ENCODE measurements at regions not wholly inside any gene's neighbourhood (a gene's known extent, or its start where the extent isn't known, plus 50 kb on each side); places are given as distances from the start of the nearest gene placed in this dataset.

GRCh38 chr6:168228676-168229367 is 90.8 kb downstream of the DACT2 start:
- TF ChIP-seq EP300 (IDR thresholded peaks at IDR 0.05; ENCODE audit: borderline replicate concordance) (no peak), MAX (IDR thresholded peaks at IDR 0.05) (no peak), YY1 (IDR thresholded peaks at IDR 0.05; ENCODE audit: low read depth) (no peak), USF1 (IDR thresholded peaks at IDR 0.05) (no peak), REST (IDR thresholded peaks at IDR 0.05; ENCODE audit: low read depth) (no peak), TAF1 (IDR thresholded peaks at IDR 0.05; ENCODE audit: low read depth) (no peak), FOXM1 (IDR thresholded peaks at IDR 0.05; ENCODE audit: borderline replicate concordance, low read depth) (no peak), CREB1 (IDR thresholded peaks at IDR 0.05; ENCODE audit: low read depth) (no peak), RAD21 (IDR thresholded peaks at IDR 0.05; ENCODE audit: low read depth) (no peak), ZBTB7A (IDR thresholded peaks at IDR 0.05; ENCODE audit: low read depth) (no peak), NFIC (IDR thresholded peaks at IDR 0.05) (no peak), TEAD4 (IDR thresholded peaks at IDR 0.05) (no peak), EGR1 (IDR thresholded peaks at IDR 0.05) (no peak)

Data from Ishikawa (cell line).